ENCODE measurements at regions not wholly inside any gene's neighbourhood (a gene's known extent, or its start where the extent isn't known, plus 50 kb on each side); places are given as distances from the start of the nearest gene placed in this dataset.

- no peak for DNase-seq (ENCODE audit: low spot score)
Observed at GRCh38 chr18:57243624-57244179, 96.8 kb downstream of the BOD1L2 start.

DNA sequence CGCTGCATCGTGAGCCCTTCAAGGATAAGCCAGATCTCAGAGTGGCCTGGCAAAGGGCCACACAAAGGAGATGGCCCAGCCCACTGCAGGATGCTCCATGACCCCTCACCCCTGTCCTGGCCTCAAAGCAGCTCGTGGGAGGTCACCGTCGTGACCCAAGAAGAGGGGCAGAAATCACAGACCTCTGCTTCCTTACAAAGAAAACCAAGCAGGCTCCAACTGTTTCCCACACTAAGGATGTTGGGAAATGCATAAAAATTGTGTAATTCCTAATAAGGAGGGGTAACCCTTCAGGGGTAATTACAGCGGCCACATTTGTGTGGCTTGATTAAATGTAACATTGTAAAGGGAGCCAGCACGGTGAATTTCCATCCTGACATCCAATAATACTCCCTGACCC, 102.3 kb downstream of the BOD1L2 start:
- DNase-seq (ENCODE audit: low spot score), result no peak

- no peak for DNase-seq (ENCODE audit: low spot score)
Observed at GRCh38 chr18:57249883-57250282, 102.5 kb upstream of the ST8SIA3 start.

GRCh38 chr18:57251747-57252146, 100.6 kb upstream of the ST8SIA3 start:
- no peak for DNase-seq (ENCODE audit: low spot score)

- no peak for DNase-seq (ENCODE audit: low spot score)
Observed at GRCh38 chr18:57253903-57254302, 98.5 kb upstream of the ST8SIA3 start.

DNA sequence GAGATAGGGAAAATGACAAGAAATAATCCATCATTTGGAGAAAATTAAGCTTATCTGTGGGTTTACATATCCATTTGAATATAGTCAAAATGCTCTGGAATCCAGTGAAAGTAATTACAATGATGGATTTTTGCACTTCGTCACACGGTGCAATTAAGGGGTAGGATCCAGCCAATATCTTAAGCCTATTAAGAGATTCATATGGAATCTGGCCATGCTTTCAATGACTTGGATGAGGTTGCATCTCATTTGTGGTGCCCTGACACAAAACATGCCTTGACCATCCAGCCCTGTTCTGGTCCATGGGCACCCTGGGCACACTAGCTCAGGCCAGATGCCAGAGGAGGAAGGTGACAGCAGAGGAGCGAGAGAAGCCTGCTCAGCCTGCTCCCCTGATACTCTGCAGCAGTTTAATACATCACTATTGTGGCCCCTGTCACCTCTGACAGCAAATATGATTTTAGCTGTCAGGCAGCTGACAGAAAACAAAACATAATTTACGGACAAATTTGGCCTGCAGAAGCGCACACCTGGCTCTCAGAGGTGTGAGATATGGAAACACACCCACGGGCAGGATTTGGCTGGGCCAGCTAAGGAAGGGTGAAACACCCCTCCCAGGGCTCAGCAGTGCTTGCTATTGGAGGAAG, 94.1 kb upstream of the ST8SIA3 start:
- no peak for DNase-seq (ENCODE audit: low spot score)

DNA sequence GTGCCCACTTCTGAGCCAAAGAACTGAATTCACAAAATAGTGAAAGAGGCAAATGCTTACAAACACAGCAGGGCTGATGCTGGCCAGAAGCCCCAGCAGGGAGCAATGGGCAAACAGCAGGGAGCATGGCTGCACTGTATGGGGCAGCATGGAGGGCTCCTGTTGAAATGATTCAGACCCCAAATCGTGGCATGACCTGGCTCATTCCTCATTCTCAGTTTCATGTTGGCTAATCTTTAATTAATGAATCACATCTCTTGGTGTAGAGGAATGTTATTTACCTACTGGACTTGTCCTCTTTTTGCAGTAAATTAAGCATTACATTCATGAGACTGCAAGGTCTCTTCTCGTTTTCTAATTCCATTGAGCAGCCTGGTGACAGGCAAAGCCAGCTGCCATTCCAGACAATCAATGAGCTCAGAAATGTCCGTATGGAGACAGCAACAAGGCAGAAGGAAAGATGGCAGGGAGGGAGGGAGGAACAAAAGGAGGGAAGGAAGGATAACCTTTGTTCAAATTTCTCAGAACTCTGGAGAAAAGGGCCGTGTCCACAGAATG, 84.9 kb upstream of the ST8SIA3 start:
- no peak for DNase-seq (ENCODE audit: low spot score)

DNA sequence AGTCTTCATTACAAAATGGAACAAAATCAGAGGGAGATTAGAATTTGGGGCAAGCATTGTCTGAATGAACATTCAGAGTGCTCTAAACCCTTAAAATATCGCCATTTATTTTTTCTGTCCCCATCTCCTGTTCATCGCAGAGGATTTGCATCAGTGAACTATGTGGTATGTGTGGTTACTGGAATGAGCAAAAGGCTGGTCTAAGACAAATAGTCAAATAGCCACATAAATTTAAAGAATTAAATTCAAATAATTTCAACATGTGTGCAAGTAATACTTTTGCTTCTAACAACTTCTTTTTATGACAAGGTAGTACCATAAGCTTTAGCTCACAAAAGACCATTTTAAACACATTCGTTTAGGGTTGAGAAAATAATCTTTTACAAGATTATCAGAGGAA, 82.6 kb upstream of the ST8SIA3 start:
- no peak for DNase-seq (ENCODE audit: low spot score)

- DNase-seq (ENCODE audit: low spot score), result no peak
Observed at GRCh38 chr18:57270156-57270555, 82.2 kb upstream of the ST8SIA3 start.

- no peak for DNase-seq (ENCODE audit: low spot score)
Observed at GRCh38 chr18:57273194-57273593, 79.2 kb upstream of the ST8SIA3 start.

DNA sequence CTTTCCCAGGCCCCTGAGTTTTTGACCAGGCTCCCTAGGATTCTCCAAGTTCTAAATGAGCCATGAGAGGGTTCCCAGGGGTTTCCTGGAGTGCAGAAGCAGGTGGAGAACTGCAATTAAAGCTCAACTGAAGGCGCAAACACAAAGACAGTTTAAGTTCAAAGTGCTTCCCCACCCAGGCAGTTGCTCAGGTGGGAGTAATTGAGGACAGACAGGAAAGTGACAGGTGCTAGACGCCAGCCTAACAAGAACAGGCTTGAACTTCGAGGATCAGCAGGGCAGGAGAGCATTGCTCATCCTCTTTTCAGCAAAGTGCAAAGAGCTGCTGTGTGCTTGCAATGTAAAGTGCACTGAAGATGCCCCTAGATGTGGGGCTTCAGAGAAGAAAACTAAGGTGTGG, 77.2 kb upstream of the ST8SIA3 start:
- DNase-seq (ENCODE audit: low spot score), result no peak

GRCh38 chr18:57276829-57277228, 75.5 kb upstream of the ST8SIA3 start:
- no peak for DNase-seq (ENCODE audit: low spot score)

DNA sequence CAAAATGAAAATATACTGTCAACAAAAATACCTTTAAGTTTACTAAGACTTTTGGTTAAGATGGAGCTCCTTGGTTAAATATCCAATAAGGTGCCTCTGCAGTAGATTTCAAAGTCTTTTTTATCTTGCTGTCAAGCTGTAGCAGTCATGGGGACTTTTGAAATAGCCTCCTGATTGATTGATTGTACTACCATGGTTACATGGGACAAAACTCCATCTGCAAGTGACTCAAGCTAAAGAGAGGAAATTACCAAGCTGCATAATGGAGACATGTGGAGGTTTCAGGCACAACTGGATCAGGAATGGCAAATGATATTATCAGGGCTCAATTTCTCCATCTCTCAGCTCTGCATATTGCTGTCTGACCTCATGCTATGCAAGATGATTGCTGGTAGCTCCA, 73.4 kb upstream of the ST8SIA3 start:
- no peak for DNase-seq (ENCODE audit: low spot score)

DNA sequence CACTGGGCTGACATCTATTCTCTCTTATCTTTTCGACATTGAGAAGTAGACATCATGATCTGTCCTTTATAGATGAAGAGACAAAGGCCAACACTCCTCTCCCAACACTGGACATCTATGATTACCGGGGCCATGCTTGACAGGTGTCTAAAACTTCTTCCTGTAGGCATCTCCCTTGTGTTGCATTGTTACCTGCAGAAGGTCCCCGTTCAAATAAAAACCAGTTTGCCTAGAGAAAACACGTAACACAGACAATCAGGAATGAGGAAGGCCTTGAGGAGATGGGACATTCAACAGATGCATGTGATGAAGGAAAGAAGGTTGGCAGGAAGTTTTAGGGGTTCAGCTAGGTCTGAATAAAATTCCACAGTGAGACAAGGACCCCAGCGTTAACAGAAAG, 70.8 kb upstream of the ST8SIA3 start:
- no peak for DNase-seq (ENCODE audit: low spot score)

DNA sequence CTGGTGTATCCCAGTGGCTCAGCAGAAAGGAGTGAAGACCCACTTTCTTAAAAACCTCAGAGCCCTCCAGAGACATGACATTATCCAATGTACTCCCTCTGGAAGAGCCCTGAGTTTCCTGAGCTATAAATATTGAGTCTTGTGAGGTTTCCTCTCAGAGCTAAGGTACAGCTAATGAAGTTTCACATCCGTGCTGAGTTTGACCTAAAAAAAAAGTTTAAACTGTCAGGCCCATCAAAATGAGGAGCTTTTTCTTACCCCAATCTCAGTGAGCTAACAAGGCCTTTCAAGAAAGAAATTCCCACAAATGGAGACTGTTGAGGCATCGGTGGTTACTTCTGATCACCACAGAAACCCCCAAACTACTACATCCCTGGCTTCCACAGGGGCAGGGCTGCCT, 65.4 kb upstream of the ST8SIA3 start:
- no peak for DNase-seq (ENCODE audit: low spot score)

DNA sequence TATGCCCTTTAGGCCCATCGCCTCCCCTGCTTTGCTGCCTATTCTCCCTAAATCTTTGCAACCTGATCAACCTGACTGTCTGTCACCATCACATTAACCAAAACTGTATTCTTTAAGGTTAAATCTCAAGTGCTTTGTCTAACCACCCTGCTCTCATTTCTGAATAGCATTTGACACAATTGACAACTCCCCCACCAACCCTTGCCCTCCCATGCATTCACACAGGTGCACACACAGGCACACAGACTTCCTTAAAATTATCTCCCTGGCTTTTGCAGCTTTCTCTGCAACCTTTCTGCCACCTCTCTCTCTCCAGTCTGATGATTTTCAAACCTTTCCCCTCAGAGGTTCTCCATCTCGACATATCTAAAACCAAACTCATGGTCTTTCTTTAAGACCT, 64.6 kb upstream of the ST8SIA3 start:
- DNase-seq (ENCODE audit: low spot score), result no peak

DNA sequence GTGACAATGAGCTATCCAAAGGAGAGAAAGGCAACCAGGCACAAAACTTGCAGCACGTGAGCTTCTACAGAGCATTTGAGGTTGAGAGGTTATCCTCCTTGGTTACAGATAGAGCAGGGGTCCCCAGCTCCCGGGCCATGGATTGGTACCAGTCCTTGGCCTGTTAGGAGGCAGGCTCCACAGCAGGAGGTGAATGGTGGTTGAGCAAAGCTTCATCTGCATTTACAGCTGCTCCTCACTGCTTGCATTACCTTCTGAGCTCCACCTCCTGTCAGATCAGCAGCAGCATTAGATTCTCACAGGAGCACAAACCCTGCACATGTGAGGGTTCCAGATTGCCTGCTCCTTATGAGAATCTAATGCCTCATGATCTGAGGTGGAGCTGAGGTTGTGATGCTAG, 57.8 kb upstream of the ST8SIA3 start:
- no peak for DNase-seq (ENCODE audit: low spot score)

- no peak for DNase-seq (ENCODE audit: low spot score)
Observed at GRCh38 chr18:57296336-57296735, 56.0 kb upstream of the ST8SIA3 start.

- DNase-seq (ENCODE audit: low spot score), result no peak
Observed at GRCh38 chr18:57297306-57297705, 55.1 kb upstream of the ST8SIA3 start.

DNA sequence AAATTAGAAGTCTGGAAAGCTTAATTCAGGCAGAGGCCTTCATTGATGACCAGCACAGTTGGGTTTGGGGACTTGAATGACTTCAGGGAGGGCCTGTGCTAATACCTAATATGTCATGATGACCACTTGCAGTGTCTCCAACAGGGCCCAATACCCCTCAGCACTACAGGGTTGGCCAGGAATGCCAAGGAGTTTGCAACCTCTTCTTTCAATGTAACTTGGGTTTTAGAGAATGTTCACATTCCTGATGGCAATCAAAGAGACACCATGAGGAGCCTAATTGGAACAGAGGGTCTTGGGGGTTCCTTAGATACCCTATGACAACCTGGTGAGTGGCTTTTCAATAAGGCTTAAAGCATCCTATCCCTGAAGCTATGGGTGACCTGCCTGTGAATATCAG, 52.4 kb upstream of the ST8SIA3 start:
- no peak for DNase-seq (ENCODE audit: low spot score)

GRCh38 chr18:57301573-57302559, 50.5 kb upstream of the ST8SIA3 start:
- no peak for DNase-seq (ENCODE audit: low spot score)
